Fibroblast of skin of back (primary cell): ENCODE measurements at regions not wholly inside any gene's neighbourhood (a gene's known extent, or its start where the extent isn't known, plus 50 kb on each side); places are given as distances from the start of the nearest gene placed in this dataset.
A peak's percentile ranks its signal among the peaks of the same experiment; 100 is the strongest.
"Not testable (repeated sequence)": the region's sequence is repeated elsewhere in the genome, so short reads cannot be mapped to it uniquely, and the experiment has no call there.

Experiments used
- DNase-seq: peaks from one replicate; pipeline ENCODE4 v3.0.0-alpha.2; 2013

DNA sequence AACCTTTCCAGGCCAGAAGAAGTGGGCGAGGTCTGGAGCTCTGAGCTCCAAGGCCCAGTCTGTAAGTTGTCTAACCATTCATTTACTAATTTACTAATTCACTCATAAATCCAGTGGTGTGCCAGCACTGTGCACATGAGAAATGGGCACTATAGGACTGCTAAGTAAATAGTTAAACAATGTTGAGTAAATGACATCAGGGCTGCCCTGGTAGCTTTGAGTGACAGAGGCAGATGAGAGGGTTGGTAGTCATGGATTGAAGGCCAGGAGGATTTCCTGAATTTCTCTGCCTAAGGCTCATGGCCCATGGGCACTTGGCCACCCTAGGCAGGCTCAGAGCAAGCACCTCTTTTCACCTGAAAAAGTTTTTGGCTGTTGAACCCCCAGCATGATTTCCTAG lies 216.9 kb upstream of the RXFP2 start:
- no peak for DNase-seq

DNA sequence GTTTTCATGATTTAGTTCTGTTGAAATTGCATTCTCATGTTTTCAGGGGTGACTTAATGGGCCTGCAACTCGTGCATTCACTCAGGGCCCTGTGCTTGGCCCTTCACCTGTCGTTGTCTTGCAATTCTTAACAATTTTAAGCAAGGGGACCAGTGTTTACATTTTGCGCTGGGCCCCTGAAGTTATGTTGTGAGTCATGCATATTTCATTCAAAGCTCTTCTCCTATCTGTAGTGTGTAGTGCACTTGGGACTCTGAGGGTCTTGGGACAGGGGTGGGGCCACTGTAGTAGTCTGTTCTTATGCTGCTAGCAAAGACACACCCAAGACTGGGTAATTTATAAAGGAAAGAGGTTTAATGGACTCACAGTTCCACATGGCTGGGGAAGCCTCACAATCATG lies 211.2 kb upstream of the RXFP2 start:
- peak; percentile 11 for DNase-seq

DNA sequence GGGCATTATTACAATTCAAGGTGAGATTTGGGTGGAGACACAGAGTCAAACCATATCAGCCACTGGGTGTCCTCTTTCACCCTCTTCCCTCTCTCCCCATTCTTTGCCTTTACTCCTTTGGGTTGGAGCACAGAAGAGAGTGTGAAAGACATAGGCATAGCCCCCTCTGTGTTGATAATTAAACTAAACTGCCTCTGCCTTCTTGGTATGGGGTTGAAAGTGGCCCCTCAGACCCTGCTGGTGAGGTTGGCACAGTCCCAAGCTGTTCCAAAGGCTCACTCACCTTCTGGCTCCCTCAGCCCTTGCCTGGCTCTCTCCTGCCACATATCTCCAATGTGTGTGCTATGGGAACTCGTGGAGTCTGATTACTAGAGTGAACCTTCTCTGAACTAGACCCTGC lies 210.6 kb upstream of the RXFP2 start:
- DNase-seq = no peak

DNA sequence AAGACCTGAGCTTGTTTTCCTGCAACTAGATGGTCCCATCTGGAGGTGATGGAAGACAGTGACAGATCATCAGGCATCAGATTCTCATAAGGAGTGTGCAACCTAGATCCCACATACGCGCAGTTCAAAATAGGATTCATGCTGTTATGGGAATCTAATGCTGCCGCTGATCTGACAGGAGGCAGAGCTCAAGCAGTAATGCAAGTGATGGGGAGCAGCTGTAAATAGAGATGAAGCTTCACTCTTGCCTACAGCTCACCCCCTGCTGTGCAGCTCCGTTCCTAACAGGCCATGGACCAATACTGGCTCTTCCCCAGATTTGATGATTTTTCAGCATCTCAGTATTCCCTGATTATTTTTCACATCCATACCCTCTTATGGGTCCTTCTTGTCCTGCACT lies 208.4 kb upstream of the RXFP2 start:
- no peak for DNase-seq

DNA sequence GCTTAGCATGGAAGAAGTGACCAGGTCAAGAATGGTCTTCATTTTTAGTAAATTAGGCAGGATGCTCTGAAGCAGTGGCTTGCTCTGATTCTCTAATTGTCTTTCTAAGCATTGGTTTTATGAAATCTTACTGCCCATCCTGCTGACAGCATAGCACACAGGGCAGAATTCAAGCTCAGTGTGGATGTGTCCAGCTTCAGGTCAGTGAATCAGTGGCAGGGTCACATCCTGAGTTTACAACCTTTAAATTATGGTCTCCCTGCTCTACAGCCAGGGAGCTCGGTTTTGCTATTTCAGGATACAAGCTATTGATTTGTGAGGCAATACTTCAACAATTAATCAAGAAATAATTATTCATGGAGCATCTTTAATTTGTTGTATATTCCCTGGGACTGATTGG lies 202.3 kb upstream of the RXFP2 start:
- no peak for DNase-seq

DNA sequence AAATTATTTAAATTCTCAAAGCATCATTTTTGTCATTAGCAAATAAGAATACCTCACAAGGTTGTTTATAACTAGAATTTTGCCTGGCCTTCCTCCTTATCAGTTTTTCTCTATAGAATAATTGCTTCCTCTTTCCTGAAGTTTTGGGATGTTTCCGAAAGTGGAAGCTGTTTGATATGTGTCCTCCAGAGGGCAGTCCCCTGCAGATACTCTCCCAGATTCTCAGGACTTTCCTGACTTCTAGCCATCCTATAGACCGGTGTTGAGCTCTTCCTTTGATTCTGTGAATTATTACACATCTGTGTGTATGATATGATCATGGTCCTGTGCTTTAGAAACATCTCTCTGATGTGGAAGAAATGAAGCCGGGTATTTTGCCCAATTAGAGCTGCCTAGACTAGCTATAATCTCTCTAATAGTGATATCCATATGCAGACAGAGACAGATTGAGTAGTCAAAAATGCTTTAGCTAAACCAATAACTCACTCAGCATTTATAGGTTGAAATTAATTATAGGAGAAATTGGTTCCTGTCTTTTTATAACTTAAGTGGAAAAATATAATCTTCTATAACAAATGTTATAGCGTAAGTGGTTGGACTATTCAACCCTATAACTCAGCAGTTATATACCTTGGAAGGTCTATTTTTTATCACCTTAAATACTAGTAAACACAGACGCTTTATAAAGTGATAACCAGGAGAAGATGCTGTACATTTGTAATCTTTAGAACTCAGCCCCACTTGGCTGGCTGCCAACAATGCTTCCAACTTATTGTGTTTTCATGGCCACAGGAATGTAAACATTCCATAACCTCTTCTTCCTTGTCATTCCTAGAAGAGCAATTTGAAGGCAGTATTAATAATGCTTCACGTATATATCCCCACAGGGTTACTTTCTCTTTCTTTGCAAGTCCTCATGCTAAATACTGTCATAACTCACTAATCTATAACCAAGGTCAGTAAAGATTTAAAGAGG lies 201.0 kb upstream of the RXFP2 start:
- peak; percentile 91 for DNase-seq

DNA sequence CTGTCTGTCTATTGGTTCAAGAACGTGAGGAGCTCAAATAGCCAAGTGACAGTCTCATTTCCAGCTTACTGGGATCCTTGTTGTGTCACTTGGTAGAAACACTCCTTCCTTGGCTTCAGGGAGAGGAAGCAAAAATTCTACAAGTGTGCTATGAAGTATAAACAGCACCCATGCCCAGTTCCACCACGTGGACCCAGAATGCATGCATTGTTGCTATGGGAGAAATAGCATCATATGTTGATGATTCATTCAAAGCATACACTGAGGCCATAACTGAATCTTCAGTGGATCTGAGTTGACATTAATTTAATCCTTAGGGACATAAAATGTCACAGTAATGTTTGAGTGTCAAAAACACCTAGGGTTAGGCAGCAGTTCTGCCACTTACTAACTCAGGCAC lies 199.0 kb upstream of the RXFP2 start:
- peak; percentile 56 for DNase-seq

DNA sequence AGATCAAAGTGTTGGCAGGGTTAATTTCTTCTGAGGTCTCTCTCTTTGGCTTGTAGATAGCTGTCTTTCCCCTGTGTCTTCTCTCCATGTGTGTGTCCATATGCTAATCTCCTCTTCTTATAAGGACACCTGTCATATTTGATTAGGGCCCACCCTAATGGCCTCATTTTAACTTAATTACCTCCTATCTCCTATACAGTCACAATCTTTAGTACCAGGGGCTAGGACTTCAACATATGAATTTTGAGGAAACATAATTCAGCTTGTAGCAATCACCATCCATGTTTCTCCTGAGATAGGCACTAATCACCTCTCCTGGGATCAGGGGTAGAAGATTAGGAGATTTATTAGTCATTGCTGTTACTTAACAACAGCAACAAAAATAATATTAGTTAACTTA lies 196.1 kb upstream of the RXFP2 start:
- DNase-seq = no peak

DNA sequence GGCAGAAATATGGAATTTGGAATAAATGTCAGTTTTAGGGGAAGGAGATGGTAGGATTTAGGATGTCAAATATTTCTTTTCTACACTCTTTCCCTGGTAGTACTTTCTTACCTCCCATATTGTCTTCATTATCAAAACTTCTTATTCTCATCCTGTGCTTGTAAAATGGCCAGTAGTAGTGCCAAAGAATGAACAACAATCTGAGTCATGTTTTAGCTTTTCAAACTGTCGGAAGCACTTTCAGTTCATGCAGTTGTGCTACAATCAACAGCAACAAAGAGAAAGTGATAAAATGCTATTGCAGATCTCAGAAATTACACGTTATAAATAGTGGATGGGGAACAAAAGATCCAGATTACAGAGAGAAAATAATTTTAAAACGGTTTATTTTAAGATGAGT lies 193.7 kb upstream of the RXFP2 start:
- peak; percentile 25 for DNase-seq

DNA sequence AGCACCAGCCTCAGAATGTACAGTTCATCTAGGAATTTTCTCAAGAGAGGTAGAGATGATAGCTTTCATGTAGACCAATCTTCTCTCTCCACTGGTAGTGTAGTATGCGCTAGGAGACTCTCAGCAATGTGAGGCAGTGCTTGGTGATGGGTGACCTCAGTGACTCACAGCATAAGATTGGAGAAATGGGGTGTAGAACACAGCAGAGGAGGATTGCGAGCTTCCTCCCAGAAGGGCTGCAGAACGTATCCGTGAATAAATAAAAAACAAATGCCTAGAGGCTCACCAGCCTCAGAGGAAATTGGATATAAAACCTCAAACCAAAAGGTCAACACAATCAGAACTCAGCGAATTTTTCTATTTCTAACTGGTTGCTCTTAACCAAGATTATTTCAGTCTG lies 182.9 kb upstream of the RXFP2 start:
- peak; percentile 89 for DNase-seq

DNA sequence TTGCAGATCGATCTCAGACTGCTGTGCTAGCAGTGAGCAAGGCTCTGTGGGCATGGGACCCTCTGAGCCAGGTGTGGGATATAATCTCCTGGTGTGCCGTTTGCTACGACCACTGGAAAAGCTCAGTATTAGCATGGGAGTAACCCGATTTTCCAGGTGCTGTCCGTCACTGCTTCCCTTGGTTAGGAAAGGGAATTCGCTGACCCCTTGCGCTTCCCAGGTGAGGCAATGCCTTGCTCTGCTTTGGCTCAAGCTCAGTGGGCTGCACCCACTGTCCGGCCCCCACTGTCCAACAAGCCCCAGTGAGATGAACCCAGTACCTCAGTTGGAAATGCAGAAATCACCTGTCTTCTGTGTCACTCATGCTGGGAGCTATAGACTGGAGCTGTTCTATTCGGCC lies 155.1 kb upstream of the RXFP2 start:
- not testable (repeated sequence) for DNase-seq

DNA sequence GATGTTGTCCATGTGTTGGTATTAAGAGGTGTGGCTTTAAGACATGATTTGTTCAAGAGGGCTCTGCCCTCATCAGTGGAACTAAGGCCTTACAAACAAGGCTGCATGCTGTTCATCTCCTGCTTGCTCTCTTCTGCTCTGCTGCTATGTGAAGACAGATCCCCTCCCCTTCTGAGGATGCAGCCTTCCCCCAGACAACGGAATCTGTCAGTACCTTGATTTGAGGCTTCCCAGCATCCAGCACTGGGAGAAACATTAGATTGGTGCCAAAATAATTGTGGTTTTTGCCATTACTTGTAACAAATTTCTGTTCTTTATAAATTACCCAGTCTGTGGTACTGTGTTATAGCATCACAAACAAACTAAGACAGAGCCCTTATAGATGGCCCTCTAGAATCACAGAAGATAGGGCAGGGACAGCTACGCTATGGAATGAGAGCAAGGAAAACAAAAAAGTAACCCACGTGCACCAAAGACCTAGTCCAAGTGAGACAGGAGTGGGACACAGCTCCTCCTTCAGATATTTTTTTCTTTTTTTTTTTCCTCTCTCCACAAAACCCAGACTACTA lies 151.5 kb upstream of the RXFP2 start:
- DNase-seq = no peak

DNA sequence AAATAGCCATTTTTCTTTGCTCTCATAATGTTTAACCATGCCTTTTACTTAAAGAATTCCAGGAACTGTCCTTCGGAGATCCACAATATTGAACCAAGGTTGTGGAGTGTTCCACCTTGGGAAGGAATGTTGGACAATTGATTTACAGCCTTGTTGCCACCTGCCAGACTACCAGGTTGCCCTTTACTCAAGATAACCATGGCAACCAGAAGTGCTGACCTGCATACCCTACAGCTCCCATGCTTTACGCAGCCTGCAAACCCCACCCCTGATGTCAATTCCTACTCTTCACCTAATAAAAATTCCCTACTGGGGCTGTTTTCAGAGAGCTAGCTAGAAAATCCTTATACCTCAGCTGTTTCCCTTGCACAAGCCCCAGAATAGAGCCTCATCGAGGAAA lies 151.0 kb upstream of the RXFP2 start:
- DNase-seq = no peak

DNA sequence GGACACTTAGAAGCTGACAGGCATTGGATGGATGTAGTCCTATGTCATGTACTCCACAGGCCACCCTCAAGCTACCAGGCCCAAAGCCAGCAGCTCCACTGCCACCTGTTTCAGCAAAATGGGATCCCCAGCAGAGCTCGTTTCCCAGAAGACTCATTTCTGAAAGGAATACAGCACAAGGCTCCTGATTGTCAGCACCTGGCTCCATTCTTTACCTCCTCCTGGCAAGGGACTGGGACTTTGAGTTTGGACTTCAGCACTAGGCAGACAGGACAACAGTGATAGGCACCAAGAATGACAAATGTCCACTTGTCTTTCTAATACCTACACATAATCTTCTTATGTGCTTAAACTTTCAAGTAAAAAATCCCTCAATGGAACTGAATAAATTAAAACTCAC lies 150.4 kb upstream of the RXFP2 start:
- DNase-seq = no peak

DNA sequence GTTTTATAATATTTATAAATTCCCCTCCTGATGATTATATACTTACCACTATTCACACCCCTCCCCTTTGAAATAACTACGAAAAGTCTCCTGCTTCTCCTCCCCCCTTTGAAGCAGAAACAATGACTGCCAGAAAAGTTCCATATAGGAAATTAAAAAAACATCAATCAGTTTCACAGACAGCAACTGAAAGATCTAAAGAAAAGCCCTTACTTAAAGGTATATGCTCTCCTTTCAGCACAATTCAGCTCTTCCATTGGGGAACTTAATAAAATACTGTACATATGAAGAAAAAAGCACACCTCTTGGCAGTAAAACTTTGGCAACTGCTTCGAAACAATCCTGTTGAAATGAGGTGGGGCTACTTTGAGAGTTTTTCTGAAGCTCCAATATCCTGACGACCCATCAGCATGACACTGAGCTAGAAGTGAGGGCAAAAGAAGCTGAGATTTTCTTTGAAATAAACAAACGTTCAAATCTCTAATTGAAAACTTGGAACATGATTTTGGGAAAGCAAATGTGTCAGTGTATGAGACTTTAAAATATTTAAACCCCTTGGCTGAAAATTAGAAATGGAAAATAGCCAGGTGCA lies 147.6 kb upstream of the RXFP2 start:
- DNase-seq = no peak

DNA sequence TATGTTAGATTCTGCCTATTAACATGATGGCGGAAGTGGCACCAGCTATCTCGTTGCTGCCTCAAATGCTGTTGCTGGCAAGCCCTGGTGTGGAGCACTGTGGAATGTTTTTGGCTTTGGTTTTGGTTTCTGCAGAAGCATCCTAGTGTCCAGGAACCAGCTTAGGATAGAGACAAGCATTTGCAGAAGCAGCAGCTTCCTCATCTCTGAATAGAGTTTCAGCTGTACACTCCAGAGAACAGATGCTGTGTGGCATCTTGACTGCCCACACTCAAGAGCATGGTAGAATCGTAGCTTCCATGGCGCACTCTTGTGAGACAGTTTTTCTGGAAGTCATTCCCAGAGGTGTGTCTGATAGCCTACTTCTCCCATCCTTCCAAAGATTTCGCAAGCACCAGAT lies 145.3 kb upstream of the RXFP2 start:
- DNase-seq = no peak

DNA sequence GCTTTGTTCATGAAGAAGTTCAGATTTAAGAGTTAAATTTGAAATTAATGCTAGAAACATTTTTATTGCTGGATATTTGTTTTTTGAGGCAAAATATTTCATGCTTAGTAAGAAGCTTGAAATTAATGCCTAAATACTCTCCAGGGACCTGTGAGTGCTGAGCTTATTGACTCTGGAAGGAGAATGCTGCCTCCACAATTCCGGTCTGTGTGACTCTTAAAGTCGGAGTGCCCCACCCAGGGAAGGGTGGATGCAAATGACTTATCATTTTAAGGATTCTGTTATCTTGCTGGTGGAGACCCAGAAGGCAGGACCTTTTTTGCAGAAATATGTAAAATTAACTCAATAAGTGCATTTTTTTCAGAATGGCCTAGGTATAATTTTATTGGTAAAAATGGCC lies 143.8 kb upstream of the RXFP2 start:
- peak; percentile 79 for DNase-seq

DNA sequence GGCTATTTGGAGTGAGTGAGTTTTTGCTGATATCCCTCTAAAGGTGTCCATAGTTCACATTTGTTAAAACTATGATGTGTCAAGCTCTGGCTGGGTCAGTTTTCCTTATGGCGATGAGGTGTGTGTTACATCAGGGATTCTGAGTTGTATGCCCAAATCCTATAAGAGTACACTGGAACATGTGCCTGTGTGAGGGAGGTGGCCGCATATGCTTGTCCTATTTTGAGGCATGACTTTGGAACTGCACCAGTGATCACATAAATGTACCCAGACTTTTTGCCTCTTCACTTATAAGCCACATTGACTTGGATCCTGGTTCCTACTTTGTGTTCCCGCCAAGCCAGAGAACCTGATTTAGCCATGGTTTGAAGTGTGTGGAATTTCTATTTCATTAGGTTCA lies 140.3 kb upstream of the RXFP2 start:
- DNase-seq = no peak

DNA sequence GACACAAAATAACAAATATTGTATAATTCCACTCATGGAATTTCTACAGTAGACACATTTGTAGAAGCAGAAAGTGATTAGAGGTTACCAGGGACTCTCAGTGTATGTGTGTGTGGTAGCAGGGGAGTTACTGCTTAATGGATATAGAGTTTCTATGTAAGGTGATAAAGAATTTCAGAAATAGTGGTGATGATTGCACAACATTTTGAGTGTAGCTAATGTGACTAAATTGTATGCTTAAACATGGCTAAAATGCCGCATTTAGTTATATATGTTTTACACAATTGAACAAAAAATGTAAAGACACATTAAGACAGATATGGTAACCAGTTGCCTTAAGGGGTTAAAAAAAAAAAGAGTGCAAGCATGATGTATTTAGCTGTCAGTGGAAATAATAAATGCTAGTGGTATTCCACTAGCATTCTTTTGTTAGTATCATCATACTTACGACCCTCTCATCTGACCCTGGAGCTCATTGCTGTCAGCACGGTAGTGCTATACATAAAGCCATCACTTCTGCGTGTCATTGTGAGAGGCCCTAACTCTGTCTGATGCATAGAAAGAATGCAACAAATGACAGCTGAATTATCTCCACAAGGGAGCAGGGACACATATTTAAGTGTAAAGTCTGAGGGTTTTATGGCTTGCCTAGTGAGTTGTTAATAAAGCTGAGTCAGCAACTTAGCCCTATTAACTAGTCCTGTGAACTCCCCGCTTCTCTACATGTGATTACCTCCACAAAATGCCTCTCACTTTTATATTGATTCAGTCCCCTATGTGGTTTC lies 134.1 kb upstream of the RXFP2 start:
- DNase-seq = no peak

DNA sequence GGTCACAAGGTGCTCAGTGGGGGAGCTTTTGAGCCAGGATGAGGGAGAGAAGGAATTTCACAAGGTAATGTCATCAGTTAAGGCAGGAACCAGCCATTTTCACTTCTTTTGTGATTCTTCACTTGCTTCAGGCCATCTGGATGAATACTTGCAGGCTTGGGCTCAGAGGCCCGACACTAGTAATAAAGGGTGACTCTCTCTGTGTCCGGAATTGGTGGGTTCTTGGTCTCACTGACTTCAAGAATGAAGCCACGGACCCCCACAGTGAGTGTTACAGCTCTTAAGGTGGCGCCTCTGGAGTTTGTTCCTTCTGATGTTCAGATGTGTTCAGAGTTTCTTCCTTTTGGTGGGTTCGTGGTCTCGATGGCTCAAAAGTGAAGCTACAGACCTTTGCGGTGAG lies 131.8 kb upstream of the RXFP2 start:
- DNase-seq = not testable (repeated sequence)

DNA sequence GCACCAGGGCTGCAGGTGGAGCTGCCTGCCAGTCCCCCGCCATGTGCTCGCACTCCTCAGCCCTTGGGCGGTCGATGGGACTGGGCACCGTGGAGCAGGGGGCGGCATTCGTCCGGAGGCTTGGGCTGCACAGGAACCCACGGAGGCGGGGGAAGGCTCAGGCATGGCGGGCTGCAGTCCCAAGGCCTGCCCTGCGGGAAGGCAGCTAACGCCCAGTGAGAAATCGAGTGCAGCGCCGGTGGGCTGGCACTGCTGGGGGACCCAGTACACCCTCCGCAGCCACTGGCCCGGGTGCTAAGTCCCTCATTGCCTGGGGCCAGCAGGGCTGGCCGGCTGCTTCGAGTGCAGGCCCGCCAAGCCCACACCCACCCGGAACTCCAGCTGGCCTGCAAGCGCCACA lies 130.5 kb upstream of the RXFP2 start:
- DNase-seq = not testable (repeated sequence)

DNA sequence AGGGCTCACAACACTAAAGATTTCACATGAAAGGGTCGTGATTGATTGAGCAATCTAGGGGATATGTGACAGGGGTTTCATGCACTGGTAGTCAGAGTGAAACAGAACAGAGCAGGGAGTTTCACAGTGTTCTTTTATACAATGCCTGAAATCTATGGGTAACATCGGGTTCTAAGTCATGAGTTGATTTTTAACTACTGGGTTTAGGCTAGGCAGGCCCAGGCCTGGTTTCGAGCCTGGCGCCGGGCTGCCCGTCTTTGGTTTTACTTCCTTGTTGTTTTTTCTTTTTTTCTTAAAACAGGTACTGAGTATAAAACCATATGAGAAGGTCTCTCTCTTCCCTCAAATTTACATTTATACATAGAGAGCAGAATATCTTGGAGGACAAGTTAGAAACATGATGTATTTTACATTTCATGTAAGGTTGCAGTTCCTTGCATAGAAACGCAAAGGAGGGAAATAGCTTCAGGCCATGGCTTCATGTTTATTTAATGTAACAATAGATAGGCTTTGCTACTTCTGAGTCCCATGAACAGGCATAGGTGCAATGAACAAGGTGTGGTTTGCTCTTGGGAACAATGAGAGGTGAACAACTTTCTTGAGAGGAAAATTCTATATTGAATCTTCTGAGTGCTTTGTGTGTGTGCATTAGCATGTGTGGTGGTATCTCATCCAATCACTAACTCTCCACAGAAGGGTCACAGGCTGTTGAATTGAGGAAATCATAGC lies 128.9 kb upstream of the RXFP2 start:
- no peak for DNase-seq
